HepG2 (cell line): ENCODE measurements at regions not wholly inside any gene's neighbourhood (a gene's known extent, or its start where the extent isn't known, plus 50 kb on each side); places are given as distances from the start of the nearest gene placed in this dataset.

ENCODE experiments used
- ATAC-seq: fragments of 200-7000 bp; cut with Tn5 transposase; 3 replicates; pipeline ENCODE4 v1.9.1; 2020; ENCODE audit warnings: mild to moderate bottlenecking, moderate library complexity
- BruUV-seq: library from RNA; stranded (reverse); fragments of 400-500 nt; replicated peaks from 2 replicates; lab custom pipeline; 2021; lab: Mats Ljungman, UMichigan
- CTCF ChIA-PET: fragments of 300-600 bp; formaldehyde crosslinking; extraction: SDS; loops from one replicate; lab custom pipeline; 2021; ENCODE audit warnings: low total read pairs, inconsistent platforms, low intra/inter-chr PET ratio; lab: Yijun Ruan, JAX
- POLR2A ChIA-PET: fragments of 350-600 bp; sonication (Branson Sonifier 250); formaldehyde crosslinking; loops from one replicate; lab custom pipeline; 2020; ENCODE audit warnings: antibody characterized with exemption, inconsistent platforms; lab: Yijun Ruan, JAX
- DNase-seq: peaks from one replicate; pipeline ENCODE4 v3.0.0-alpha.2; 2015; ENCODE audit warnings: low spot score
- FAIRE-seq: peaks from 3 replicates; lab custom pipeline; 2011; peaks lifted over from hg19 to GRCh38; lab: Jason Lieb, UNC
- H2AFZ ChIP-seq: one replicate; pipeline ENCODE4 v1.6.1; 2011; ENCODE audit warnings: low read length, inconsistent platforms
- H3K27ac ChIP-seq: fragments of 300-600 bp; 3 replicates; pipeline ENCODE4 v1.8.0; 2011; ENCODE audit warnings: mixed run types, mild to moderate bottlenecking, mixed read lengths, low read length, inconsistent platforms; ENCODE audit not compliant: insufficient read depth; ENCODE audit errors: extremely low read length
- H3K27me3 ChIP-seq, 2 experiments: fragments of 200-600 bp in 1 of 2; 2 replicates in 1 of 2; 3 replicates in 1 of 2; pipeline versions ENCODE4 v1.6.0 to v1.8.0; 2011; ENCODE audit warnings: low read length in 2 of 2, mild to moderate bottlenecking in 2 of 2, moderate library complexity in 2 of 2, inconsistent platforms in 1 of 2; ENCODE audit not compliant: insufficient read depth in 2 of 2, control insufficient read depth in 1 of 2
- H3K36me3 ChIP-seq, 2 experiments: fragments of 200-600 bp in 1 of 2; replicated peaks in 1 of 2; 2 replicates in 1 of 2; 3 replicates in 1 of 2; pipeline versions ENCODE4 v1.5.1 to v1.8.0; 2011; ENCODE audit warnings: low read length in 2 of 2, inconsistent platforms in 1 of 2; ENCODE audit not compliant: insufficient read depth in 2 of 2, control insufficient read depth in 1 of 2
- H3K4me1 ChIP-seq: 2 replicates; pipeline ENCODE4 v1.5.1; 2012; ENCODE audit warnings: low read length, inconsistent platforms; ENCODE audit not compliant: insufficient read depth
- H3K4me2 ChIP-seq: 2 replicates; pipeline ENCODE4 v1.6.0; 2011; ENCODE audit warnings: low read depth, low read length, inconsistent platforms
- H3K4me3 ChIP-seq, 3 experiments: fragments of 200-600 bp in 1 of 3; sonication (generic), shearing (Covaris generic) in 1 of 3; replicated peaks in 1 of 3; 2 replicates each; pipeline ENCODE4 v1.5.1; 2011 to 2016; ENCODE audit warnings: low read length in 3 of 3, inconsistent platforms in 2 of 3, low read depth in 2 of 3, mild to moderate bottlenecking in 2 of 3, control low read depth in 1 of 3, mixed read lengths in 1 of 3; ENCODE audit not compliant: insufficient read depth in 1 of 3
- H3K79me2 ChIP-seq: one replicate; pipeline ENCODE4 v1.6.1; 2011; ENCODE audit warnings: low read length, inconsistent platforms; ENCODE audit not compliant: insufficient read depth
- H3K9ac ChIP-seq: 2 replicates; pipeline ENCODE4 v1.6.0; 2011; ENCODE audit warnings: mild to moderate bottlenecking, low read depth, low read length, inconsistent platforms; ENCODE audit not compliant: insufficient read depth
- H3K9me3 ChIP-seq: 2 replicates; pipeline ENCODE4 v1.5.1; 2012; ENCODE audit warnings: mild to moderate bottlenecking, low read length
- H4K20me1 ChIP-seq: 2 replicates; pipeline ENCODE4 v1.6.0; 2011; ENCODE audit warnings: inconsistent platforms, mild to moderate bottlenecking, low read length, moderate library complexity; ENCODE audit not compliant: insufficient read depth
- IKZF1 ChIP-seq: fragments of 450-650 bp; IDR thresholded peaks from 2 replicates; pipeline ENCODE4 v1.7.1; 2016
- MYPOP ChIP-seq: sonication (generic); formaldehyde crosslinking; IDR thresholded peaks from 2 replicates; pipeline ENCODE4 v1.8.1; 2023; ENCODE audit warnings: mild to moderate bottlenecking, moderate library complexity, missing genetic modification reagents
- NFAT5 ChIP-seq: sonication (generic); formaldehyde crosslinking; IDR thresholded peaks from 2 replicates; pipeline ENCODE4 v1.4.0; 2020; ENCODE audit warnings: missing genetic modification reagents
- RFX5 ChIP-seq: IDR thresholded peaks from 2 replicates; pipeline ENCODE4 v1.6.1; 2011; ENCODE audit warnings: low read depth, low read length, improper control_type of control experiment
- SMAD3 ChIP-seq: sonication (generic); formaldehyde crosslinking; IDR thresholded peaks from 2 replicates; pipeline ENCODE4 v1.4.0; 2020; ENCODE audit warnings: missing genetic modification reagents
- TGIF2 ChIP-seq: IDR thresholded peaks from 2 replicates; pipeline ENCODE4 v1.6.1; 2016; ENCODE audit warnings: control low read depth, missing compliant biosample characterization
- YEATS4 ChIP-seq: sonication (generic); formaldehyde crosslinking; IDR thresholded peaks from 2 replicates; pipeline ENCODE4 v1.4.0; 2020; ENCODE audit warnings: missing genetic modification reagents, borderline replicate concordance
- ZBTB7A ChIP-seq: sonication (generic); formaldehyde crosslinking; IDR thresholded peaks from 2 replicates; pipeline ENCODE4 v1.8.0; 2022; ENCODE audit warnings: mild to moderate bottlenecking, missing genetic modification reagents
- ZNF335 ChIP-seq: sonication (generic); formaldehyde crosslinking; IDR thresholded peaks from 2 replicates; pipeline ENCODE4 v1.4.0; 2020; ENCODE audit warnings: missing genetic modification reagents
- ZNF615 ChIP-seq: sonication (generic); formaldehyde crosslinking; IDR thresholded peaks from 2 replicates; pipeline ENCODE4 v1.5.0; 2020; ENCODE audit warnings: mild to moderate bottlenecking, missing genetic modification reagents, borderline replicate concordance
- ZNF777 ChIP-seq: sonication (generic); formaldehyde crosslinking; IDR thresholded peaks from 2 replicates; pipeline ENCODE4 v1.4.0; 2020; ENCODE audit warnings: missing genetic modification reagents
- ZNF788 ChIP-seq: sonication (generic); formaldehyde crosslinking; IDR thresholded peaks from 2 replicates; pipeline ENCODE4 v1.5.0; 2020; ENCODE audit warnings: mild to moderate bottlenecking, missing genetic modification reagents, borderline replicate concordance
- WGBS: methylation state at CpG from one replicate; pipeline ENCODE4 v1.1.6; 2017; ENCODE audit warnings: low lambda C conversion rate; 5-methylcytosine and 5-hydroxymethylcytosine counted together
- in situ Hi-C: cut with HindIII; loops from 2 replicates; pipeline ENCODE4 v1.10.0; 2017; ENCODE audit warnings: low pct_unique_long_range_greater_than_20kb; ENCODE audit not compliant: extremely low pct_ligation_motif_present
- intact Hi-C: fragments of 100-400 bp; cut with micrococcal nuclease; formaldehyde crosslinking; loops from one replicate; pipeline ENCODE4 v1.10.0; 2022; ENCODE audit not compliant: unreplicated experiment

GRCh38 chr17:72590382-72590781 lies 469.6 kb downstream of the SOX9 start:
- FAIRE-seq (no peak), ATAC-seq (no peak), DNase-seq (peak; percentile 19)
- intact Hi-C loops (loop anchor here (2.0 to 5.0 kb wide), 2 partner anchors 18 to 612 kb away; no protein-coding TSS in a partner anchor), in situ Hi-C loops (no loop called here)
- no peaks in the 10 kb centered on the region; a peak in 1 of 5 replicates for H3K27me3 ChIP-seq
- H3K4me3 ChIP-seq, result peak overlapping the region; percentile 93 to 99 (median 98)
- ChIA-PET POLR2A (interaction anchor here (1.9 to 2.5 kb wide), 2 partner anchors 11 to 42 kb away, joined by 12 to 44 read pairs; no protein-coding TSS in a partner anchor), CTCF (no interaction called here)
- TF ChIP-seq ZNF335, result 0 out of 2 replicates have a peak, but pooled peaks have one; percentile 11
- TF ChIP-seq MYPOP, result no peak
- no peak for TF ChIP-seq RFX5
- TF ChIP-seq YEATS4 (CRISPR knock-in tag), result 0 out of 2 replicates have a peak, but pooled peaks have one; percentile 10
- TF ChIP-seq IKZF1, result no peak
- H3K36me3 ChIP-seq, result no peaks in the 10 kb centered on the region
- H3K9me3 ChIP-seq, result no peaks in the 10 kb centered on the region
- H2AFZ ChIP-seq, result no peak overlapping the region
- peak overlapping the region; percentile 90 for H3K4me2 ChIP-seq
- peaks cover 49% of the 10 kb centered on the region for H3K4me1 ChIP-seq
- peaks cover 10% of the 10 kb centered on the region; the same call in 1 of the 2 replicates for H4K20me1 ChIP-seq
- no TSS peak for BruUV-seq
- H3K27ac ChIP-seq, result peak overlapping the region; percentile 43
- peaks cover 71% of the 10 kb centered on the region for H3K79me2 ChIP-seq
- 2% methylated on average over 3 of the region's 3 CpGs for WGBS
- peak overlapping the region; percentile 93 for H3K9ac ChIP-seq

GRCh38 chr17:72590882-72591281 lies 470.1 kb downstream of the SOX9 start:
- ATAC-seq (no peak), FAIRE-seq (no peak), DNase-seq (no peak)
- Histone ChIP-seq H4K20me1 (peaks cover 10% of the 10 kb centered on the region; the same call in 1 of the 2 replicates), H3K36me3 (no peaks in the 10 kb centered on the region), H3K79me2 (peaks cover 66% of the 10 kb centered on the region), H2AFZ (no peak overlapping the region), H3K4me3 (peak overlapping the region; percentile 93 to 99 (median 98)), H3K4me1 (peaks cover 49% of the 10 kb centered on the region), H3K27ac (peak overlapping the region; percentile 43), H3K27me3 (no peaks in the 10 kb centered on the region; a peak in 1 of 5 replicates), H3K9me3 (no peaks in the 10 kb centered on the region), H3K9ac (peak overlapping the region; percentile 93), H3K4me2 (peak overlapping the region; percentile 90)
- no TSS peak for BruUV-seq
- in situ Hi-C loops (no loop called here), intact Hi-C loops (loop anchor here (1.0 to 5.0 kb wide), 3 partner anchors 18 to 611 kb away; no protein-coding TSS in a partner anchor)
- CTCF ChIA-PET, result no interaction called here
- POLR2A ChIA-PET, result interaction anchor here (1.1 to 2.7 kb wide), 6 partner anchors 11 to 93 kb away, joined by 3 to 117 read pairs (median 40); no protein-coding TSS in a partner anchor
- WGBS, result under 1% methylated on average over 9 of the region's 9 CpGs
- TF ChIP-seq ZNF788 (CRISPR knock-in tag), result 0 out of 2 replicates have a peak, but pooled peaks have one; percentile 35
- no peak for TF ChIP-seq ZBTB7A (CRISPR knock-in tag)
- 0 out of 2 replicates have a peak, but pooled peaks have one; percentile 47 for TF ChIP-seq ZNF615 (CRISPR knock-in tag)
- 0 out of 2 replicates have a peak, but pooled peaks have one; percentile 42 for TF ChIP-seq TGIF2 (CRISPR knock-in tag)
- TF ChIP-seq SMAD3, result 0 out of 2 replicates have a peak, but pooled peaks have one; percentile 1
- TF ChIP-seq NFAT5, result 0 out of 2 replicates have a peak, but pooled peaks have one; percentile 23
- peak; percentile 9; the same call in 1 of the 2 replicates for TF ChIP-seq ZNF777 (CRISPR knock-in tag)
